Epithelial cell of esophagus (primary cell): ENCODE measurements at regions not wholly inside any gene's neighbourhood (a gene's known extent, or its start where the extent isn't known, plus 50 kb on each side); places are given as distances from the start of the nearest gene placed in this dataset.

Experiments used
- DNase-seq: peaks from one replicate; pipeline ENCODE4 v3.0.0; 2010; ENCODE audit warnings: low read depth
- H3K4me3 ChIP-seq: 2 replicates; pipeline ENCODE4 v1.5.1; 2011; ENCODE audit warnings: mild to moderate bottlenecking, low read length, control low read depth
- CTCF ChIP-seq: IDR thresholded peaks from 2 replicates; pipeline ENCODE4 v1.5.1; 2011; ENCODE audit warnings: low read depth, mild to moderate bottlenecking, low read length, control low read depth, inconsistent platforms; ENCODE audit not compliant: insufficient read depth; ENCODE audit errors: missing control alignments

DNA sequence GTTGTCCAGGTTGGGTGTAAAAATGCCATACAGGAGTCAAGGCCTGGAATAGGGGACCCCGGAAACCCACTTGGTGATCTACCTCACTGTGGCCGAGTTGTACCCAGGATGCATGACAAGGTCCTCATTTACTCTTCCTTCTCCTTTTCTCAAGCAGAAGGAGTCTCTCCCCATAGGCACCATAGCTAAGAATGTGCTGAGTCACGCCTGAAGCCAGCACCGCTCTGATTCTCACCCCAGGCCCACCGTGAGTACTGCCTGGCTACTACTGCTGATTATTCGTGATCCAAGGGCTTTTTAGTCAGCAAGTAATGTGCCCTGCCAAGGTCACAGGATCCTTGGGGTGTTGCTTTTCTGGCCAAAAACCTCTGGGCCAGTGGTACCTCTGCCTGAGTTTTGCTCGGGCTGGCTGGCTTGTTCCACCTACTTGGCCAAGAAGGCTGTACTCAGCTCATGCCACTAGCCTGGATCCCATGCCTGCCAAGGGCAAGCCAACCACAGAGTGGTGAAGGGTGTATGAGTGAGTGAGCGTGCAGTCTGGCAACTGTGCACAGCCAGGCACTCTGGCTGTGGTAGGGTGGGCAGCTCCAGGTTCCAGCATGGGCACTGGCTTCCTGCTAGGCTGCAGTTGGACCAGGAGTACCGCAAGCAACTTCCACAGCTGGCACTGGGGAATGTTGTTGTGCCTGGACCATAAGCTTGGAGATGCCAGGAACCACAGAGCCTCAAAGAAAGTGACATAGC, 650.1 kb upstream of the VRK2 start:
- no peak for TF ChIP-seq CTCF
- no peak overlapping the region for H3K4me3 ChIP-seq
- DNase-seq, result no peak

DNA sequence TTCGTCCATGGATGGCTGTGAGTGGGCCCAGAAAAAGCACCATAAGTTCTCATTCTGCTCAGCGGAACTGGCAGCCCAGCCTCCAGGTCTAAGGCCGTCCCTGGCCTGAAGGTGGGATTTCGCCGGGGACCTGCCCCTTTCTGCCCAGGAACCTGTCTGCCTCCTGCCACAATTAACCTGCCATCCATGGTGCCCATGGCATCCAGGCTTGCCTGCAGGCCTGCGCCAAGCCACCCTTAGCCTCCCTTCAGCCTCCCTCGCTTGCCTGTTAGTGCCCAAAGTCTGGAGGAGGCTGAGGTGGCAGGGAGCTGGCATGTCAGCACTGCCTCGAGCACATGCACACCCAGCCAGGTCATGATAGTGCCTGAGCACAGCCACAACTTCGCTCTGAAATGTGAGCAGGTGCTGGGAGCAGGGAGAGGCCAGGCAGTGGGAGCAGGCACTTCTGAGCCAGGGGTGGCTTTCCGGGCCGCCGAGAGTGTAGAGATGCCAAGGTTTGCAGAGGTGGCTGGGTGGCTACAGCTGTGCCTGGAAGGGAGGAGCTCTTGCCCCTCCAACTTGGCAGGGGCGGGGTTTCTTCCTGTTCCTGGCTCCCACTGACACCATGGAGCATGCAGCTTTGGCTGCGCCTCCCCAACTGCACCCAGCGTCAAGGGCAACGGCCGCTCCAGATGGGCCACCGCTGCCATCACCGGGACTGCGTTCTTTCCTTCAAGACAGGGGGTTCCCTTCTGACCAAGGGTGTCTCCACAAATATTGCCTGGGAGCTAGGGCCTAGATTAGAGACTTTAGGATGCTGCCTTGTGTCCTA, 648.9 kb upstream of the VRK2 start:
- no peak for TF ChIP-seq CTCF
- H3K4me3 ChIP-seq, result no peak overlapping the region
- DNase-seq, result no peak

GRCh38 chr2:57399057-57399456, 647.5 kb upstream of the VRK2 start:
- no peak overlapping the region for H3K4me3 ChIP-seq
- TF ChIP-seq CTCF, result no peak
- DNase-seq, result no peak

- H3K4me3 ChIP-seq, result no peak overlapping the region
- no peak for DNase-seq
- no peak for TF ChIP-seq CTCF
Measured at GRCh38 chr2:57402096-57402495, 644.5 kb upstream of the VRK2 start.

GRCh38 chr2:57402755-57403154, 643.9 kb upstream of the VRK2 start:
- H3K4me3 ChIP-seq, result no peak overlapping the region
- TF ChIP-seq CTCF, result no peak
- no peak for DNase-seq

GRCh38 chr2:57407772-57408201, 638.8 kb upstream of the VRK2 start:
- DNase-seq, result no peak
- TF ChIP-seq CTCF, result no peak
- no peak overlapping the region for H3K4me3 ChIP-seq
